ENCODE measurements at regions not wholly inside any gene's neighbourhood (a gene's known extent, or its start where the extent isn't known, plus 50 kb on each side); places are given as distances from the start of the nearest gene placed in this dataset.

GRCh38 chr13:34201050-34201913 lies 383.3 kb downstream of the RFC3 start:
- no peak for ATAC-seq (replicated peaks)
- Mint-ChIP-seq H3K27me3 (no peaks in the 10 kb centered on the region), H3K27ac (no peak overlapping the region), H3K4me3 (no peak overlapping the region), H3K4me1 (no peaks in the 10 kb centered on the region), H3K9me3 (peaks cover 4% of the 10 kb centered on the region), H3K36me3 (ENCODE audit: low read depth) (no peaks in the 10 kb centered on the region)

GRCh38 chr13:34207334-34207733 lies 389.4 kb downstream of the RFC3 start:
- Mint-ChIP-seq H3K27ac (no peak overlapping the region), H3K4me3 (no peak overlapping the region), H3K36me3 (ENCODE audit: low read depth) (no peaks in the 10 kb centered on the region), H3K9me3 (no peaks in the 10 kb centered on the region), H3K4me1 (no peaks in the 10 kb centered on the region), H3K27me3 (no peaks in the 10 kb centered on the region)
- no peak for ATAC-seq (replicated peaks)

- H3K9me3 Mint-ChIP-seq: no peaks in the 10 kb centered on the region
- no peaks in the 10 kb centered on the region for H3K4me1 Mint-ChIP-seq
- H3K36me3 Mint-ChIP-seq (ENCODE audit: low read depth): no peaks in the 10 kb centered on the region
- H3K4me3 Mint-ChIP-seq: no peak overlapping the region
- no peaks in the 10 kb centered on the region for H3K27me3 Mint-ChIP-seq
- no peak for ATAC-seq (replicated peaks)
- no peak overlapping the region for H3K27ac Mint-ChIP-seq
Observed at GRCh38 chr13:34207872-34208271, 389.9 kb downstream of the RFC3 start.

- Mint-ChIP-seq H3K27ac (no peak overlapping the region), H3K27me3 (no peaks in the 10 kb centered on the region), H3K9me3 (no peaks in the 10 kb centered on the region), H3K4me1 (no peaks in the 10 kb centered on the region), H3K36me3 (ENCODE audit: low read depth) (no peaks in the 10 kb centered on the region), H3K4me3 (no peak overlapping the region)
- no peak for ATAC-seq (replicated peaks)
Observed at GRCh38 chr13:34208336-34208735, 390.4 kb downstream of the RFC3 start.

- H3K9me3 Mint-ChIP-seq: no peaks in the 10 kb centered on the region
- no peaks in the 10 kb centered on the region for H3K4me1 Mint-ChIP-seq
- ATAC-seq (replicated peaks): no peak
Observed at GRCh38 chr13:34210341-34210740, 392.4 kb downstream of the RFC3 start.

GRCh38 chr13:34214686-34215085 lies 396.7 kb downstream of the RFC3 start:
- H3K9me3 Mint-ChIP-seq: no peaks in the 10 kb centered on the region
- no peak overlapping the region for H3K27ac Mint-ChIP-seq
- H3K4me3 Mint-ChIP-seq: no peak overlapping the region
- no peaks in the 10 kb centered on the region for H3K27me3 Mint-ChIP-seq
- ATAC-seq (replicated peaks): no peak
- H3K36me3 Mint-ChIP-seq (ENCODE audit: low read depth): no peaks in the 10 kb centered on the region
- H3K4me1 Mint-ChIP-seq: no peaks in the 10 kb centered on the region

More at GRCh38 chr13:34210341-34210740, 392.4 kb downstream of the RFC3 start:
- no peak overlapping the region for H3K4me3 Mint-ChIP-seq
- H3K36me3 Mint-ChIP-seq (ENCODE audit: low read depth): no peaks in the 10 kb centered on the region
- H3K27ac Mint-ChIP-seq: no peak overlapping the region
- no peaks in the 10 kb centered on the region for H3K27me3 Mint-ChIP-seq

GRCh38 chr13:34216256-34216655 lies 398.3 kb downstream of the RFC3 start:
- H3K27ac Mint-ChIP-seq: no peak overlapping the region
- H3K4me1 Mint-ChIP-seq: no peaks in the 10 kb centered on the region

GRCh38 chr13:34217343-34218025 lies 399.5 kb downstream of the RFC3 start:
- Mint-ChIP-seq H3K27ac (no peak overlapping the region), H3K4me3 (no peak overlapping the region), H3K36me3 (ENCODE audit: low read depth) (no peaks in the 10 kb centered on the region), H3K4me1 (no peaks in the 10 kb centered on the region), H3K9me3 (peaks cover 2% of the 10 kb centered on the region), H3K27me3 (peaks cover 2% of the 10 kb centered on the region)
- no peak for ATAC-seq (replicated peaks)

More at GRCh38 chr13:34216256-34216655, 398.3 kb downstream of the RFC3 start:
- ATAC-seq (replicated peaks): no peak
- Mint-ChIP-seq H3K36me3 (ENCODE audit: low read depth) (no peaks in the 10 kb centered on the region), H3K4me3 (no peak overlapping the region), H3K9me3 (no peaks in the 10 kb centered on the region), H3K27me3 (no peaks in the 10 kb centered on the region)

- H3K27ac Mint-ChIP-seq: no peak overlapping the region
- ATAC-seq (replicated peaks): no peak
- H3K4me3 Mint-ChIP-seq: no peak overlapping the region
- peaks cover 4% of the 10 kb centered on the region for H3K9me3 Mint-ChIP-seq
- peaks cover 2% of the 10 kb centered on the region for H3K27me3 Mint-ChIP-seq
- no peaks in the 10 kb centered on the region for H3K4me1 Mint-ChIP-seq
- H3K36me3 Mint-ChIP-seq (ENCODE audit: low read depth): no peaks in the 10 kb centered on the region
Observed at GRCh38 chr13:34223984-34224383, 406.0 kb downstream of the RFC3 start.

- no peaks in the 10 kb centered on the region for H3K4me1 Mint-ChIP-seq
- ATAC-seq (replicated peaks): no peak
- H3K4me3 Mint-ChIP-seq: no peak overlapping the region
- H3K36me3 Mint-ChIP-seq (ENCODE audit: low read depth): no peaks in the 10 kb centered on the region
- H3K27ac Mint-ChIP-seq: no peak overlapping the region
- H3K27me3 Mint-ChIP-seq: peaks cover 2% of the 10 kb centered on the region
- peaks cover 4% of the 10 kb centered on the region for H3K9me3 Mint-ChIP-seq
Observed at GRCh38 chr13:34224877-34225276, 406.9 kb downstream of the RFC3 start.

- Mint-ChIP-seq H3K27me3 (no peaks in the 10 kb centered on the region), H3K27ac (no peak overlapping the region), H3K4me3 (no peak overlapping the region), H3K4me1 (no peaks in the 10 kb centered on the region), H3K9me3 (peaks cover 11% of the 10 kb centered on the region), H3K36me3 (ENCODE audit: low read depth) (no peaks in the 10 kb centered on the region)
- no peak for ATAC-seq (replicated peaks)
Observed at GRCh38 chr13:34230271-34230670, 412.3 kb downstream of the RFC3 start.

- H3K27me3 Mint-ChIP-seq: peaks cover 3% of the 10 kb centered on the region
- no peak overlapping the region for H3K4me3 Mint-ChIP-seq
- H3K36me3 Mint-ChIP-seq (ENCODE audit: low read depth): no peaks in the 10 kb centered on the region
- ATAC-seq (replicated peaks): no peak
- H3K9me3 Mint-ChIP-seq: peaks cover 4% of the 10 kb centered on the region
- H3K4me1 Mint-ChIP-seq: no peaks in the 10 kb centered on the region
- no peak overlapping the region for H3K27ac Mint-ChIP-seq
Observed at GRCh38 chr13:34241332-34241731, 423.4 kb downstream of the RFC3 start.

GRCh38 chr13:34243403-34243802 lies 425.5 kb downstream of the RFC3 start:
- no peak overlapping the region for H3K27ac Mint-ChIP-seq
- ATAC-seq (replicated peaks): no peak
- H3K9me3 Mint-ChIP-seq: peaks cover 4% of the 10 kb centered on the region
- no peaks in the 10 kb centered on the region for H3K36me3 Mint-ChIP-seq (ENCODE audit: low read depth)
- peaks cover 3% of the 10 kb centered on the region for H3K27me3 Mint-ChIP-seq
- no peaks in the 10 kb centered on the region for H3K4me1 Mint-ChIP-seq
- H3K4me3 Mint-ChIP-seq: no peak overlapping the region

GRCh38 chr13:34246511-34246910 lies 428.6 kb downstream of the RFC3 start:
- Mint-ChIP-seq H3K4me3 (no peak overlapping the region), H3K27me3 (no peaks in the 10 kb centered on the region), H3K36me3 (ENCODE audit: low read depth) (no peaks in the 10 kb centered on the region), H3K4me1 (no peaks in the 10 kb centered on the region), H3K9me3 (peaks cover 4% of the 10 kb centered on the region), H3K27ac (no peak overlapping the region)
- ATAC-seq (replicated peaks): no peak

GRCh38 chr13:34247596-34247995 lies 429.6 kb downstream of the RFC3 start:
- no peaks in the 10 kb centered on the region for H3K36me3 Mint-ChIP-seq (ENCODE audit: low read depth)
- no peaks in the 10 kb centered on the region for H3K27me3 Mint-ChIP-seq
- no peaks in the 10 kb centered on the region for H3K4me1 Mint-ChIP-seq
- ATAC-seq (replicated peaks): no peak
- H3K4me3 Mint-ChIP-seq: no peak overlapping the region
- peaks cover 4% of the 10 kb centered on the region for H3K9me3 Mint-ChIP-seq
- no peak overlapping the region for H3K27ac Mint-ChIP-seq
